Skeletal muscle cell (primary cell): ENCODE measurements at regions not wholly inside any gene's neighbourhood (a gene's known extent, or its start where the extent isn't known, plus 50 kb on each side); places are given as distances from the start of the nearest gene placed in this dataset.

Source experiments
- DNase-seq: peaks from one replicate; pipeline ENCODE4 v3.0.0-alpha.2; 2010; ENCODE audit warnings: low read depth
- H3K4me3 ChIP-seq: 2 replicates; pipeline ENCODE4 v1.5.1; 2011; ENCODE audit warnings: low read depth, mild to moderate bottlenecking, control low read depth, low read length, moderate library complexity

GRCh38 chr21:39124681-39125251, 58.5 kb downstream of the PSMG1 start:
- no peak overlapping the region for H3K4me3 ChIP-seq
- no peak for DNase-seq

DNA sequence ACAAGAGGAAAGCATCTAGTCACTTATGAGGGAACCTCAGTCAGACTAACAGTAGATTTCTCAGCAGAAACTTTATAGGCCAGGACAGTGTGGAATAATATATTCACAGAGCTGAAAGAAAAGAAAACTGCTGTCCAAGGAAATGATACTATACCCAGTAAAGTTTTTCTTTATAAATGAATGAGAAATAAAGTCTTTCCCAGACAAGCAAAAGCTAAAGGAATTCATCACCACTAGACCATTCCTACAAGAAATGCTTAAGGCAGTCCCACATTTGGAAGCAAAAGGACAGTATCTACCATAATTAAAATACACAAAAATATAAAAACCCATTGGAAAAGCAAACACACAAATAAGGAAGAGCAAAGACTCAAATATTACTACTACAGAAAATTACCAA, 59.9 kb downstream of the PSMG1 start:
- no peak for DNase-seq
- no peak overlapping the region for H3K4me3 ChIP-seq

DNA sequence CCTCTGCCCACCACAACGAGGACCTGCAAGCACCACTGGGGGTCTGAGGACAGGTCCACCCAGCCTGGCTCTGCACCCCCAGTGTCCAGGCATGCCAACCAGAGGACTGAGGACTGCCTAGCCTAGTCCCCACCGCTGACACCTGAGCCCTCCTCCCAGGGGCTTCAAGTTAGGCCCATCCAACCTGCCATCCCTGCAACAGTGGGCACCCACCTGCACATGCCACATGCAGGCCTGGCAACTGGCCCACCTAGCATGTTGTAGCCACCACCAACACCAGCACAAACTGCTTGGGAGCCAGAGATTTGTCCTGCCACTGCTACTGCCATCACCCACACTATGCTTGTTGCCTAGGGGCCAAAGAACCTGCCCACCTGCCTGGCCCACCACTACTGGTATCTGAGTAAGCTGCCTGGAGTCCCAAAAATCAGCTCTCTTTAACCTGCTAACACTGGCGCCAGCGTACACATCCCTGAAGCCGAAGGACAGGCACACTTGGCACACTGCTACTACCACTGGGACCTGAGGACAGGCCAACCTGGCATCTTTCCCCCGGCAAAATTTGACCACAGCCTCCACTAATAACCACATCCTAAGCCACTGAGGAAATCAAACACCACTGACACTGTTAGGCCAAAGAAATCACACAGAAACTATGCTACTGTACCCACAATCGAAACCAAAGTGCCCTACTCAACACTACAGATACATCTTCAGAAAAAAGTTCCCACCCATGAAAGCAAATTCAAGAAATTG, 61.5 kb downstream of the PSMG1 start:
- DNase-seq, result no peak
- H3K4me3 ChIP-seq, result no peak overlapping the region

DNA sequence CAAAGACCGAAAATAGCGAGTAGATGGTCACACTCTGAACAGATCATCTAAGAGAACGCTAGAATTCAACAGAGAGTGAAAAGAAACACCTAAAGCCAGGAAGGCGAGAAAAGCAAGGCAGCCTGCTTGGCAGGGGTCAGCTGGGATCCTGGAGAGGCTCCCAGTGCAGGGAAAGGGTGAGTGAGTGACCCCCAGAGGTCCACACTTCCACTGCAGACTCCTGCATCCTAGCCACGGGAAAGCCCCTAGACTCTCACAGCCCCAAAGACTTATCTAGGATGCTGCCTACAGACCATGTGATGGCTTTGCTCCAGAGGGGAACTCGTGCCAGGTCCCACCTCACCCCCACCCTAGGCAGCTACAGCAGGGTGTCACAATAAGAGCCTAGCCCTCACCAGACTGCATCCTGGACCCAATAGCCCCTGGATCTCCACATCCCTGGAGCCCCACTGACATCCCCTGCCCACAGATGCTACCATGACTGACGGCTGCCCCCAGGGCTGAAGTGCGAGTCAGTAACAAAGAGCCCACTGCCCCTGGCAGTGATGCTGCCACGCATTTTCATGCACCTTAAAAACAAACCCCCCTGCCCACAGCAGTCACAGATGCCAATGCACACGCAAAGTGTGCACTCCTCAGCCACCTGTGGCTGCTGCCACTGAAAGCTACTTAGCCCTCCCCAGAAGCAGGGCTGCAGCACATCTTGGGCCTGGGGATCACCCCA, 62.2 kb downstream of the PSMG1 start:
- H3K4me3 ChIP-seq, result no peak overlapping the region
- no peak for DNase-seq

- DNase-seq, result no peak
Observed at GRCh38 chr21:39119891-39120290, 63.4 kb downstream of the PSMG1 start.

DNA sequence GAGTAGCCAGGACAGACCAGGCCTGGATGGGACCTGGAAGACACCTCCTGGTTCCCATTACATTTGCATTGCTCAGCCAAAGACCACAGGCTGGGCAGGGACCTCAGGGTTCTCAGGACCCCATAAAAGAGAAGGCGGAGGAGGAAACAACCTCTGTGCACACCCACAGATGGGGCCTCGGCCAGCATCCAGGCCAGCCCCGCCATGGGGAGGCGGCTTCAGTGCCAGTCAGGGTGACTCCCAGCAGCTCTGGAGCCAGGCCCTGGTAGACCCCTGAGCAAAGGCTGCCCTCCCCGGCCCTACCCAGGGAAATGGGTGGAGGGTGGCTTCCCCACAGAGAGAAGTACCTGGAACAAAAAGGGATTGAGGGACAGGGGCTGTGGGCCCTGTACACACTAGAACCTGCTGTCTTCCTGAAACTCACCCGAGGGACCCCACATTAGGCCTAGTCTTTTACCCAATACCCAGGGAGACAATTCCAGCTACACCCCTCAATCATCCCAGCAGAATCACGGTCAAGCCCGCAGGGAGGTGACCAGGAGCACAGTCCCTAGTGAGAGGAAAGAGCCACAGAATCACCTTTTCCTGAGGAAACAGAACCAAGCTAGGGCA, 64.5 kb downstream of the PSMG1 start:
- no peak for DNase-seq

More at GRCh38 chr21:39119891-39120290, 63.4 kb downstream of the PSMG1 start:
- H3K4me3 ChIP-seq, result no peak overlapping the region

DNA sequence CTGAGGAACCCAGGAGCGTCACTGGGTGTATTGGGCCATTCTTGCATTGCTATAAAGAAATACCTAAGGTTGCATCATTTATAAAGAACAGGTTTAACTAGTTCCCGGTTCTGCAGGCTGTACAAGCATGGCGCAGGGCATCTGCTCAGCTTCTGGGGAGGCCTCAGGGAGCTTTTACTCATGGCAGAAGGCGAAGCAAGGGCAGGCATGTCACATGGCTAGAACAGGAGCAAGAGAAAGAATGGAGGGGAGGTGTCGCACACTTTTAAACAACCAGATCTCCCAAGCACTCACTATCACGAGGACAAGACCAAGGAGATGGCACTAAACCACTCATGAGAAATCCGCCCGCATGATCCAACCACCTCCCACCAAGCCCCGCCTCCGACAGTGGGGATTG, 65.2 kb downstream of the PSMG1 start:
- no peak for DNase-seq
- no peak overlapping the region for H3K4me3 ChIP-seq

More for the DNA sequence above, 64.5 kb downstream of the PSMG1 start:
- H3K4me3 ChIP-seq, result no peak overlapping the region

- no peak for DNase-seq
- no peak overlapping the region for H3K4me3 ChIP-seq
Observed at GRCh38 chr21:39117440-39117970, 65.7 kb downstream of the PSMG1 start.

- DNase-seq, result no peak
- no peak overlapping the region for H3K4me3 ChIP-seq
Observed at GRCh38 chr21:39116761-39117439, 66.4 kb downstream of the PSMG1 start.

DNA sequence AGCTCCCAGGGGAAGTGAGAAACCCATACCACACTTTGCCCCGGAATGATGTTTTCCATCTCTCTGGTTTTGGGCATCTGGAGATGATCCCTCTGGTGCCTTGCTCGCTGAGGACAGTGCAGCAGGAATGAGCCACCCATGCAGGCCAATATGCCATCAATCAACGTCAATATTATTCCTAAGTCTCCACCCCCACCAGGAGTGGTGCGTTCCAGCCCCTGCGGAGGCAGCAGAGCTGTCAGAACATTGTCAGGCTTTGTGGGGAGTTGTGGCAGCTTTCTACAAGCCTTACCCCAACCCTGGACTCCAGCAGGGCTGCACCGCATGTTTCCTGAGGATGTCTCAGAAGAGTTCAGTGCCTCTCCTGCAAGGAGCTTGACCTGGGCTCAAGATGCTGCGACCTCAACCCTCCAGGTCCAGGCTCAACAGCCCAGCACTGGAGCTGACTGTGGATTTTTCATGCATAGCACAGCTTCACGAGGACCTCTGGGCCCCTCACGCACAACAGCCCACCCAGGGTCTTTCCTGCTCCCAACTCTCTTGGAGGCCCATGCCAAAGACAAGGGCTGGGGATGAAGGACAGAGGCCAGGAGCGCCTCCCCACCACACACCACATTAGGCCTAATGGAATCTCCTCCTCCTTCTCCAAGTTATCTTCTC, 67.5 kb downstream of the PSMG1 start:
- no peak overlapping the region for H3K4me3 ChIP-seq
- DNase-seq, result no peak

GRCh38 chr21:39114871-39115575, 68.2 kb downstream of the PSMG1 start:
- no peak overlapping the region for H3K4me3 ChIP-seq
- peak; percentile 64 for DNase-seq

DNA sequence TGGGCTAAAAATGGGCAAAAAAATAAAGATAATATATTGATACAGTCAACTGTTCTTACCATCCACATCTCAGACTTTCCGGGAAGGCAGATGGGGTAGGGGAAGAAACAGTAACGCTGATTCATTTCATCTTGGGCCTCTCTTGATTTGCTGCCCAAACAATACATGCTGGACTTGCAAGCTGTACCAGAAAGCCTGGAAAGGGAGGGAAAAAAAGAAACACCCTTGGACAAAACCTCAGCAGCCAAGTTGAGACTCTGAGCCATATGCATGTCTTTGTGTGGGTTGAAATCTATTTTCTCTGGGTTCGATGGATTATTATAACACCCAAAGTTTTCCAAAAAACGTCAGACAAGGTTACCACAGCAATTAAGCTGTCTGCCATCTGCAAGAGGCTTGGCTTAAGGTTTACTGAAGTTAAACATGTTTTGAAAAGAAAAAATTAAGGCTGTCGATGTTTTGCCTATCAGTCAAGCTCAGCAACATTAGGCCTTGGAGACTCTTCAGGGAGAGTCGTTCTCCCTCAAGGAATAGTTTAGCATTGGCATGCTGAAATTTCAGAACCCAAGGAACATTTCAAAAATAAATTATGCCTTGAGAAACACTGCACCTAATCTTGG, 71.2 kb downstream of the PSMG1 start:
- DNase-seq, result peak; percentile 51
- no peak overlapping the region for H3K4me3 ChIP-seq

GRCh38 chr21:39110431-39110830, 72.8 kb downstream of the PSMG1 start:
- H3K4me3 ChIP-seq, result no peak overlapping the region
- DNase-seq, result no peak

- H3K4me3 ChIP-seq, result no peak overlapping the region
- no peak for DNase-seq
Observed at GRCh38 chr21:39109596-39110210, 73.5 kb downstream of the PSMG1 start.

- DNase-seq, result no peak
- no peak overlapping the region for H3K4me3 ChIP-seq
Observed at GRCh38 chr21:39109163-39109530, 74.1 kb downstream of the PSMG1 start.

GRCh38 chr21:39108291-39109162, 74.7 kb downstream of the PSMG1 start:
- DNase-seq, result no peak
- no peak overlapping the region for H3K4me3 ChIP-seq

DNA sequence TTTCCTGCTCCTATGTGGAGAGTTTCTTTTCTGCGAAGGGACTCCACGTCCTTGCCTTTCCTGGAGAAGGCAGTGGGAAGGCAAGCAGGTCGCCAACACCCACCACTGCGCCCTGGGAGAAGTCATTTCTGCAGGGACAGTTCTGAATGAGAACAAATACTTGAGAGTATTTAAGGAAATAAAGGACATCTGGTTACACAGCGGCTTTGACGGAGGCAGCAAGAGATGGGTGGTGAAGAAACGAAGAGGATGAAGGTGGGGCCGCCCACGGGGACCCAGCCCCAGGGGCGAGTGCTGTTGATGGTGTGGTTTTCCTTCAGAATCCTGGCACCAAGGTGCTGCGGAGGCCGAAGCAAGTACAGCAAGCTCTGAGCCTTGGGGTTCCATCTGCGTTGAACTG, 75.5 kb downstream of the PSMG1 start:
- H3K4me3 ChIP-seq, result no peak overlapping the region
- DNase-seq, result no peak
